HG03097 (cell line): ENCODE measurements at regions not wholly inside any gene's neighbourhood (a gene's known extent, or its start where the extent isn't known, plus 50 kb on each side); places are given as distances from the start of the nearest gene placed in this dataset.

ENCODE experiments used
- ATAC-seq: cut with Tn5 transposase; IDR thresholded peaks from one replicate; pipeline ENCODE4 v1.9.1; 2021; ENCODE audit not compliant: unreplicated experiment, low FRiP score

DNA sequence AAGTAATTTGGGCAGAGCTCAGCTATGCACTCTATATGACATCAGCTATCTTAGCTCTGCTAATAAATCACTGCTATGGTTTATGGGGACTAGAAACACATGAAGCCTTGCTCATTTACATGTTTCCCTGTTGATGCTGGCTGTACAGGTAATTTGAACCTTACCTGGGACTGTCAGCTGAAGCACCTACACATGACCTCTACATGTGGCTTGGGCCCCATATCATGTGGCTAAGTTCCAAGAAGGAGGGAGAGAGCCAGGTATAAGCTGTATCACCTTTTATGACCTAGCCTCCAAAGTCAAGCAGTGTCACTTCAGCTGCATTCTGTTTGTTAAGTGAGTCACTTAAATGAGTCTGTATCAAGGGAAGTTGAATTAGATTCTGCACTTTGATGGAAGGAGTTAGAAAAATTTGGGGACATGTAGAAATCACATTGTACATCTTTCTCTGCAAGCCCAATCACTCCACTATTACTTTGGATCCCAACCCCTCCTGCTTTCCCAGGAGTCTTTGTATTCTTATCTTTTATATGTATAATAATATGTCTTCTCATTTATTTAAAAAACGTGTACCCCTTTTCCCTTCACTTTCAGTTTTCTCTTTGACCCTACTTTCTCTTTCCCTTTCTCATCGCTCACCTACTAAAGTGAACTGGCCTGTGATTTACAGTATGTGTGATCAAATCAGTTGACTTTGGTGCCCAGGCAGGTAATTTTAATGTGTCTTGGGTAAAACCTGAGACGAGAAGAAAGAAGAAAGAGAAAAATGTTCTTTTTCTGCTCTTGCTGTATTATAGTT lies 53.4 kb upstream of the PRKACB start:
- ATAC-seq: peak; percentile 53

- ATAC-seq: no peak
Measured at GRCh38 chr1:84089867-84090266, 54.2 kb upstream of the PRKACB start.

DNA sequence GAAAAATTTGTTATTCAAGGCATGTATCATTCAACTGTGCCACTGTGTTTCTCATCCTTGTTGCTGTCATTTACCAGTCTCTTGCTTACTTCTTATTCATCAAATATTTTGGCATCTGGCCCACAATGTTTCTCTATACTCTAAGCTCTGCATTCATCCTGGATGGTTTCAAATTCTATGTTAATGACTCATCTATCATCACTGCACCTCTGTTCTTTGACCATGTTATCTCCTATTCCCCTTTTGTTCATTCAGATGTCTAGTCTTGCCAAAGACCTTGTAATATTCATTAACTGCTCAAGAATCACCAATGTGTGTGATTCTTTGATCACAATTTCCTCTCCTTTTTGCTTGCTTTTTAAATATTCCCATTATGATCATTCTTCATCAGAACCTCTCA lies 54.6 kb upstream of the PRKACB start:
- no peak for ATAC-seq

DNA sequence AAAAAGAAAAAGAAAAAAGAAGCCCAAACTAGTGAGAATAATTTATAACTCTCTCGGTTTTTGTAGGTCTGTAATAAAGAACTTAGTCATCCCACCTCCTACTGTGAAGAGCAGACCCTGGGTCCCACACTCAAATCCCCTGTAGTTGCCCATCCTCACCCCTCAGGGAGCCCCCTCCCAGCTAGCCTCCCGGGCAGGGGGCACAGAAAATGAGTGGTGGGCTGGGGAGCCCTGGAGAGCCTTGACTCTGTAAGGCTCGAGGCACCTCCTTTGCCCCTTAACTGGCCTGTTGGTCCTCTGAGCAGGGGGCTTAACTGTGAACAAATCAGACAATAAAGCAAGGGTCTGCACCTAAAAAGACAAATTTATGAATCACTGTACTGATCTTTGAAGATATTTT lies 57.5 kb upstream of the PRKACB start:
- ATAC-seq: no peak

DNA sequence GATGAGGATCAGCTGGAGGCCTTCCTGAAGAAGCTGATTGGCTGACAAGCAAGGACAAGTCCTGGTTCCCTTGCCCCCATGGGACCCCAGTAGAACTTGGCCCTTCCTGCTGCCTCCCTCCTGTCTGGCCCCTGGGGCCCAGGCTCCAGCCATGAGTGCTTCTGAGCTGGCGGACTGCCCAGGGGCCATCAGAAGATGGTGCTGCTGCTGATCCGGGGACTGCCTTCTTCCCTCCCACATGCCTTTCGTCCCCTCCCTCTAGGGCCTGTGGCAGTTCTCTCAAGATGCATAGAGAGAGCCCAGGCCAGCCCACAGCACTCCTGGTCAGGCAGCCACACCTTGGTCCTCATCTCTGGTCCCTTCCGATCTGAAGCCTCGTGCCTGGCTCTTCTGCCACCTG lies 57.9 kb upstream of the PRKACB start:
- no peak for ATAC-seq

DNA sequence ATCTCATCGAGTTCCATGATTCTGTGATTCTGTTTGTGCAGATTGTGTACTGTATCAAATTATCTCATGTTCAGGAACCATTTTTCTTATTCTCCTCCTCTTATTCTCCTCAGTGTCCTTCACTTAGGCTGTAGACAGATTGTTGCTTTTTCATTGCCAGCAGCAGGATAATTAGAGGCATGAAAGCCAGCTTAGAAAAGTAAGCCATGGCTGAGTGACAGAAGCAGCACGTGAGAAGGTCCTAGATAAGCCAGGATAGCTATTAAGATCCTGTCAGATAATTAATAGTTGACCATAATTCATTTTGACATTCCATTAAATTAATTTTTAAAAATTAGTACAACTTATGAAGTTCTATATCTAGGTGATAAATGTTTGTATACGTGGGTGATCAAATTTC lies 60.8 kb upstream of the PRKACB start:
- no peak for ATAC-seq

DNA sequence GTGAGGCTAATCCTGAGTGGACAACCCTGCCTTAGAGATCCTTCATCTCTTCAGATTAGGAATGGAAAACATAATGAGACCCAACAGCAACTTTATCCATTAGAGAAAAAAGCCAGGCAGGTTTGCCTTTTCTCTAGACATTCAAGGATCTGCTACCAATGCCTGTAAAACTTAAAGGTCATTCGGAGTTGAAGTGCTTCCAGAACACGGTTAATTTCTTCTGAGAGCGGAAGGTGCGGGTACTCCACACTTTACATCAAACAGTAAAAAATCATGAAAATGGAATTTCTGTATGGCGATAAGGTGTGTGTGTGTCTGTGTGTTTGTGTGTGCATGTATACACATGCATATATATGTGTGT lies 65.2 kb upstream of the PRKACB start:
- ATAC-seq: no peak

DNA sequence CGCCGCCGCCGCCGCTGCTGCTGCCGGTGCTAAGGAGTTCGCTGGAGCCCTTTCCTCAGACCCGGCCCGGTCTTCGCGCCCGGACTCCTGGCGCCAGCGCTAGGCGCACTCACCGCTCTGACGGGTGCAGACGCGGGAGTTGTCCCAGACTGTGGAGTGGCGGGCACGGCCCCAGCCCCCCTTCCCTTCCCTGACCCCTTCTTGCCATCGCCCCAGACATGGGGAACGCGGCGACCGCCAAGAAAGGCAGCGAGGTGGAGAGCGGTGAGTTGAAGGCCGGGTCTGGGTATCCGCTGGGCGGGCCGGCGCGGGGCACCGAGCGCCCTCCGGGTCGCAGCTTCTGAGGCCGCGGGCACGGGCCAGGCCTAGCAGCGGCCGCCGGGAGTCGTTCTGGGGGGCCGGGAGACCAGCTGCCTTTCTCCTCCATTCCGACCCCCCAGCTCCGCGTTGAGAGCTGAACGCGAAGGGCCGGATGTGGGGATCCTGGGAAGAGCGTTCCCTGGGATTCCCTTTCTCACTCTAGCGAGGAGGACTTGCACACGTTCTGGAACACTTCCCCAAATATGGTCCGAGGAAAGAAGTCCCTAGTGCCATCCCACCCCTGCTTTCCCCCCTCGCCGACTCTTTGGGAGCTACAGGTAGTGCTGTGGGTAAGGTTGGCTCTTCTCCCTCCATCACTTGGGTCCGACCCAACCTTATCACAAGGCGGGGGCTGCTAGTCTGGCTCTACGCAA lies 65.8 kb upstream of the PRKACB start:
- peak; percentile 35 for ATAC-seq

- ATAC-seq: peak; percentile 94
Measured at GRCh38 chr1:84077476-84078107, 66.5 kb upstream of the PRKACB start.

GRCh38 chr1:84073266-84073665 lies 70.8 kb upstream of the PRKACB start:
- ATAC-seq: no peak

DNA sequence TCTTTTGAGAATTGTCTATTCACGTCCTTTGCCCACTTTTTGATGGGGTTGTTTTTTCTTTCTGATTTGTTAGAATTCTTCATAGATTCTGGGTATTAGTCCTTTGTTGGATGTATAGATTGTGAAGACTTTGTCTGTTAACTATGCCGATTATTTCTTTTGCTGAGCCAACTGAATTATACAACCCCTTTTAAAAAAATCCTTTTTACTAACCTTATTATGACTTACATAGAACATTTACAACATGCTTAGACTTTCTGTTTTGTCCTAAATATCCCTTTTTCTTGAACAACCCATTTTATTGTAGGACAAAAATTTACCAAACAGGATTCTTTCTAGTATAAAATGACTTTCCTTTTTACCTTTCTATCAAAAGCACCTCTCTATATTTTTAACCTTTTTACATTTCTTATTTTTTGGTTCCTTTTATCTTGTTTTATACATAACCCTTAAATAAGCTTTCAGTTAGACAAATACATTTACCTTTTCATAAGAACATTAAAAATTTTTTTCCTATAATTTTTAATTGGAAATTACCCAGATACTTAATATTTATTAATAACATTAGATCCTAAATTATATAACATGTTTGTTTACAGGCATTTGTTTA lies 70.4 kb upstream of the TTLL7 start:
- no peak for ATAC-seq

GRCh38 chr1:84062496-84062895 lies 63.6 kb upstream of the TTLL7 start:
- ATAC-seq: no peak

DNA sequence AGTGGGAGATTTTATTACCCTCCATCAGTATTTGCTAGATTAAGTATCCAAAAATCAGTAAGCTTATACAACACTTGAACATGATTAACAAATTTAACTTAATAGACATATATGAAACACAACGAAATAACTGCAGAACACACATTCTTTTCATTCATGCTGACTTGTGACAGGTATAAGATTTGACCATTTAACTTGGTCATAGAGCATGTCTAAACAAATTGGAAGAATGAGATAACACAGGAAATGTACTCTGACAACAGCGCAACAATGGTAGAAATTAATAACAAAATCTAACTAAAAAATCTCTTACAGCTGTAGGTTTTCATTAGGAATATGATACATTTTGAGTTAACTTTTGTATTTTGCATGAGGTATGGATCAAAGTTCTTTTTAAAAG lies 62.4 kb upstream of the TTLL7 start:
- ATAC-seq: no peak

DNA sequence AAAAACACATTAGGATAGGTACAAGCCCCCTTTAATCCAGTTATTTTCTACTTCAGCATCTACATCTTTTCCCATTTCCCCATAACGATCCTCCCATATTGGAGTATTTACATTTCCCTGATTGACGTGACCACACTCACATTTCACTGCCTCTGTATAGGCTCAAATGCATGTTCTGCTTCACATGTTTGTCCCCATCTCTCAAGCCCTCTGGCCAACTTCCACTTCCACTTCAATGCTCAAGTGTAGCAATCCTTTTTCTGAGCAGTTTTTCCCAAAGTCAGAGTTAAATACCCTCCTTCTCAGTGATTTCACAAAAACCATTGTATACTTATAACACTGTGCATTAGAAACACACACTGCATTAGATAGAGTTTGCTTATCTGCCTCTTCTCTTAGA lies 61.8 kb upstream of the TTLL7 start:
- no peak for ATAC-seq

- ATAC-seq: no peak
Measured at GRCh38 chr1:84048820-84049219, 49.9 kb upstream of the TTLL7 start.
